ENCODE measurements at regions not wholly inside any gene's neighbourhood (a gene's known extent, or its start where the extent isn't known, plus 50 kb on each side); places are given as distances from the start of the nearest gene placed in this dataset.

DNA sequence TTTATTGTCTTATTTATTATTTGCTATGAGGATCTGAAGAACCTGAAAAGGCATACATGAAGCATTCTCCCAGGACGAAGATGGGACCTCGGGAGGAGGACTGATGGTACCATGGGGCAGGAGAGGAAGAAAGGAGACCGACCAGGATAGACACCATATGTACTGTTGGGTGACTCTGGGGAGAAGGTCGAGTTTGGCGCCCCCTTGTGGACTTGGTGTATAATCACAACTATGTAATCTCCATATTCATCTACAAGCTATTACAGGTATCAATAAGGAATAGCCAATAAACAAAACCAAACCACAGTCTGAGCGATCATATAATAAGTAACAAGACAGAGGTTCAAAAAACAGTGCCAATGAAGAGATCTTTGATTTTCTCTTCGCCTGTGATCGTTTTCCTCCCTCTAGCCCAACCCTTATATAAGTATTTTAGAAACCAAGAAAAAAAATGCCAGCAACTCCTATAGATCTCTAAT lies 139.1 kb downstream of the SPTSSA start:
- Mint-ChIP-seq H3K4me1 (ENCODE audit: low read depth) (no peaks in the 10 kb centered on the region), H3K27me3 (ENCODE audit: low read depth) (peaks cover 3% of the 10 kb centered on the region), H3K4me3 (no peak overlapping the region), H3K27ac (no peak overlapping the region), H3K9me3 (no peaks in the 10 kb centered on the region), H3K36me3 (ENCODE audit: low read depth) (no peaks in the 10 kb centered on the region)
- CTCF ChIA-PET, result interaction anchor here (0.5 to 4.0 kb wide), 29 partner anchors 10 to 1733 kb away, joined by 3 to 31 read pairs (median 3); no protein-coding TSS in a partner anchor
- peak; percentile 84 for DNase-seq
- intact Hi-C loops (cut with micrococcal nuclease), result loop anchor here (1.0 to 10.0 kb wide), 5 partner anchors 96 to 1746 kb away; no protein-coding TSS in a partner anchor

DNA sequence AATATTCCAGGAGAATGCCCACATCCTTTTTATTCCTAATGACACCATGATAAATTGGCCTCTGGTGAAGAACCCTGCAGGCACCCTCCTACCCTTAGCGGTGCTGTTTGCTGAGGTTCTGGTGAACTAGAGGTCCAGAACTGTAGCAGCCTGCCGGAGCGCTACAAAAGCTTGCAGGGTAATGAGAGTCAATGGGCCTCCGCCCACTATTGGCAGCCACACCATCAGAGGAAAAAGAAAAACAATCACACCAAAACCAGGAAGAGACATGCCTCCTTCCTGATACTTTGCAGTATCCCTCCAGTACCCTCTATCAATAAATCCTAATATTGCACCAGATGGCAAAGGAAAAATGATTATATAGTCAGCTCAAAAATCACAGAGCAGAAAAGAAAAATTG lies 142.9 kb downstream of the SPTSSA start:
- Mint-ChIP-seq H3K4me1 (ENCODE audit: low read depth) (no peaks in the 10 kb centered on the region), H3K36me3 (ENCODE audit: low read depth) (no peaks in the 10 kb centered on the region), H3K27ac (no peak overlapping the region), H3K27me3 (ENCODE audit: low read depth) (peaks cover 5% of the 10 kb centered on the region), H3K4me3 (no peak overlapping the region), H3K9me3 (no peaks in the 10 kb centered on the region)
- intact Hi-C loops (cut with micrococcal nuclease), result no loop called here
- CTCF ChIA-PET, result interaction anchor here (0.6 to 2.1 kb wide), 3 partner anchors 13 to 1743 kb away, joined by 3 to 7 read pairs (median 5); no protein-coding TSS in a partner anchor
- DNase-seq, result no peak

GRCh38 chr14:34318014-34318413 lies 144.0 kb downstream of the SPTSSA start:
- intact Hi-C loops (cut with micrococcal nuclease), result no loop called here
- Mint-ChIP-seq H3K4me3 (no peak overlapping the region), H3K4me1 (ENCODE audit: low read depth) (no peaks in the 10 kb centered on the region), H3K27me3 (ENCODE audit: low read depth) (peaks cover 6% of the 10 kb centered on the region), H3K9me3 (no peaks in the 10 kb centered on the region), H3K36me3 (ENCODE audit: low read depth) (no peaks in the 10 kb centered on the region), H3K27ac (no peak overlapping the region)
- CTCF ChIA-PET, result interaction anchor here (2.1 kb wide), 1 partner anchor 14 kb away, joined by 7 read pairs; no protein-coding TSS in a partner anchor
- DNase-seq, result no peak

DNA sequence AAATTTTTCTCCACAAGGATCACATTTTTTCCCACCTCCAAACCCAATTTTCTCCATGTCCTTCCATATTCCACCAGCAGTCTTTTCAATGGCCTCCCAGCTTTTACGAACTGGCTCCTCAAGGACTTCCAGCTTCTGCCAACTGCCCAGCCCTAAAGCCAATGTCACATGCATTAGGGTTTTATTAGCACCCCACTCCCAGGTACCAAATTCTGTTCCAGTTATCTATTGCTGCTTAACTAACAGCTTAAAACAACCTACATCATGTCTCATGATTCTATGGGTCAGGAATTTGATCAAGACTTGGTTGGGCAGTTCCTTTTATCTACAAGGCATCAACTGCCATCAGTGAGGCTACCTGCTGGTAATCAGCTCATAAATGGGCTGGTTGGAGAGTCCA lies 151.3 kb downstream of the SPTSSA start:
- CTCF ChIA-PET, result interaction anchor here (0.7 to 1.4 kb wide), 3 partner anchors 10 to 17 kb away, joined by 3 to 5 read pairs (median 3); no protein-coding TSS in a partner anchor
- H3K27ac Mint-ChIP-seq, result no peak overlapping the region
- H3K4me1 Mint-ChIP-seq (ENCODE audit: low read depth), result no peaks in the 10 kb centered on the region
- no peaks in the 10 kb centered on the region for H3K9me3 Mint-ChIP-seq
- peaks cover 13% of the 10 kb centered on the region for H3K27me3 Mint-ChIP-seq (ENCODE audit: low read depth)
- no peak for DNase-seq
- no peak overlapping the region for H3K4me3 Mint-ChIP-seq
- intact Hi-C loops (cut with micrococcal nuclease), result no loop called here
- no peaks in the 10 kb centered on the region for H3K36me3 Mint-ChIP-seq (ENCODE audit: low read depth)

DNA sequence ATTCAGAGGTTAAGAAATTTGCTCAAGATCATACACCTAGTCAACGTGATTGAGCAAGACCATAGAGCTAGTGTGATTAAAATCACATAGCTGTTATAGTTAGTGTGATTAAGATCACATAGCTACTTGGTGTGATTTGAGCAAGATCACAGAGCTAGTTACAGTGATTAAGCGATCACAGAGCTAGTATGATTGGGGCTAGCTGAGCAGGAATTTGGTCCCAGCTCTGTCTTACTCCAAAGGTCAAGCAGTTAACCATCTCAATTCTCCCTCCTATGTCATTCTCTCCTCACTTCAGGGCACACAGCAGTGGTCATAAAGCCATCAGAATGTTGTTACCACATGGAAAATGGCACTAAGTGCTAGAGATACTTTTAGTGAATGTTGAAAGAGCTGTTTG lies 158.2 kb downstream of the SPTSSA start:
- Mint-ChIP-seq H3K4me1 (ENCODE audit: low read depth) (no peaks in the 10 kb centered on the region), H3K4me3 (no peak overlapping the region), H3K9me3 (no peaks in the 10 kb centered on the region), H3K27ac (no peak overlapping the region), H3K27me3 (ENCODE audit: low read depth) (no peaks in the 10 kb centered on the region), H3K36me3 (ENCODE audit: low read depth) (no peaks in the 10 kb centered on the region)
- intact Hi-C loops (cut with micrococcal nuclease), result loop anchor here (5.0 kb wide), 1 partner anchor 77 kb away; no protein-coding TSS in a partner anchor
- no peak for DNase-seq
- CTCF ChIA-PET, result interaction anchor here (0.5 to 4.0 kb wide), 4 partner anchors 10 to 287 kb away, joined by 3 to 31 read pairs (median 4); no protein-coding TSS in a partner anchor

DNA sequence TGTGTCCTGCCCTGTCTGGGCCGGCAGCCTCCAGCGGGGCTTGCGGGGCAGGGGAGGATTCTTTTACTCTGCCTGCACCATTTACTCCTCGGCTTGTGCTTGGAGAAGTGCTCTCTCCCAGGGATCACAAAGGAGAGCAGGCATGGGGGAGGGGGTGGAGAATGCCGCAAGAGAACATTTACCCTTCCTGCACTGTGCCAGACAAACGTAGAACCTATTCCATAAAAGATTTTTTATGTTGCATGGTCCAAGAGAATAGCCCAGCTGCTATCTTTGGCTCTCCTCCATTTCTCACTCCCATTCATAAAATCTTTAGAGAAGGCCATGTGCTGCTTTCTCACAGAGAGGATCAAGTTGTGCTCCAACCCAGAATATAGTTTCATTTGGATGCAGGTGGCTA lies 159.4 kb downstream of the SPTSSA start:
- H3K27me3 Mint-ChIP-seq (ENCODE audit: low read depth), result no peaks in the 10 kb centered on the region
- H3K4me1 Mint-ChIP-seq (ENCODE audit: low read depth), result no peaks in the 10 kb centered on the region
- no peaks in the 10 kb centered on the region for H3K9me3 Mint-ChIP-seq
- intact Hi-C loops (cut with micrococcal nuclease), result loop anchor here (5.0 kb wide), 1 partner anchor 75 kb away; no protein-coding TSS in a partner anchor
- H3K4me3 Mint-ChIP-seq, result no peak overlapping the region
- DNase-seq, result no peak
- no peaks in the 10 kb centered on the region for H3K36me3 Mint-ChIP-seq (ENCODE audit: low read depth)
- CTCF ChIA-PET, result interaction anchor here (0.7 to 4.0 kb wide), 4 partner anchors 21 to 999 kb away, joined by 3 to 31 read pairs (median 4); no protein-coding TSS in a partner anchor
- H3K27ac Mint-ChIP-seq, result no peak overlapping the region

DNA sequence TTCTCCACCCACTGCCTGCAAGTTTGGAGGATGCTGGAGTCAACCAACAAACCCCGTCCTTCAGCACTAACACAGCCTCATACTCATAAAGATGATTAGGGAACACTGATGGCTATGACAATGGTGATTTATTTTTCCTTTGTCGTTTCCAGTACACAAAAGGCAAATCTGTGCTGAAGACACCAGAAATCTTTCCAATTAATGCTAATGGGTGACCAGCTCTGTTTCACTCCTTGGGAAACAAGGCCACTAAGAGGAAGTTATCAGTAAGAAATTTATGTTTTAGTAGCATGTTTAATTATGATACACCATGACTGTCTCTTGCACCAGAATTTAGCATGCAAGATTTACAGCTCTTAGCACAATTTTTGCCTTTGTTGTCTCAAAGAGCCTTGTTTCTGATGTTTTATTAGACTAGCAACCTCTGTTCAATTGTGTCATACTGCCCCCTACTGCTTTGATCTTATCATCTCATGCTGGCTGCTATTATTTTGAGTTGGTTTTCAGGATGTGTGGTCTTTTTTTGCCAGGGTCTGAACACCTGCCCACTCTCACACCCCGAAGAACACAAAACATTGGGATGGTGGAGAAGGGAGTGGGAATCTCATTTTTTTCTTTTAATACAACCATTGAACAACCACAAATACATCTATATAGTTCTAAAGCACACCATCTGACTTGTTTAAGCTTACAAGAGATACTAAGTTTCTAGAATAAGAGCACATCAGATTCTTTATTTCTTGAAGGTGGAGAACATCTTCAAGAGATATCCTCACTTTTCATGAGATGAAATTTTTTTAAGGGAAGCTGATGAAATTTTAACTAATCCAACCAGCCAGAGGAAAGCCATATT lies 160.9 kb downstream of the SPTSSA start:
- CTCF ChIA-PET, result interaction anchor here (0.6 to 4.0 kb wide), 11 partner anchors 10 to 463 kb away, joined by 3 to 31 read pairs (median 3); no protein-coding TSS in a partner anchor
- intact Hi-C loops (cut with micrococcal nuclease), result loop anchor here (1.0 to 5.0 kb wide), 4 partner anchors 74 to 1725 kb away; no protein-coding TSS in a partner anchor
- Mint-ChIP-seq H3K4me3 (no peak overlapping the region), H3K9me3 (no peaks in the 10 kb centered on the region), H3K27ac (no peak overlapping the region), H3K27me3 (ENCODE audit: low read depth) (no peaks in the 10 kb centered on the region), H3K4me1 (ENCODE audit: low read depth) (no peaks in the 10 kb centered on the region), H3K36me3 (ENCODE audit: low read depth) (no peaks in the 10 kb centered on the region)
- peak; percentile 13 for DNase-seq

DNA sequence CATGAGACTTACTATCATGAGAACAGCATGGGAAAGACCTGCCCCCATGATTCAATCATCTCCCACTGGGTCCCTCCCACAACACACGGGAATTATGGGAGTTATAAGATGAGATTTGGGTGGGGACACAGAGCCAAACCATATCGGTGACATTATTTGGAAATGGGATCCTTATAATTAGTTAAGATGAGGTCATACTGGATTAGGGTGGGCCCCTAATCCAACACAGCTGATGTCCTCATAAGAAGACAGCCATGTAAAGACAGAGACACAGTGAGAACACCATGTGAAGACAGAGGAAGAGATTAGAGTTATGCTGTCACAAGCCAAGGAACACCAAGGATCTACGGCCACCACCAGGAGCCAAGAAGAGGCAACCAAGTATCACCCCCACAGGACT lies 161.7 kb downstream of the SPTSSA start:
- intact Hi-C loops (cut with micrococcal nuclease), result loop anchor here (2.0 to 5.0 kb wide), 3 partner anchors 73 to 508 kb away; no protein-coding TSS in a partner anchor
- H3K27me3 Mint-ChIP-seq (ENCODE audit: low read depth), result no peaks in the 10 kb centered on the region
- no peak for DNase-seq
- H3K36me3 Mint-ChIP-seq (ENCODE audit: low read depth), result no peaks in the 10 kb centered on the region
- H3K27ac Mint-ChIP-seq, result no peak overlapping the region
- no peaks in the 10 kb centered on the region for H3K4me1 Mint-ChIP-seq (ENCODE audit: low read depth)
- CTCF ChIA-PET, result interaction anchor here (0.6 to 4.0 kb wide), 7 partner anchors 11 to 1800 kb away, joined by 3 to 31 read pairs (median 3); no protein-coding TSS in a partner anchor
- no peaks in the 10 kb centered on the region for H3K9me3 Mint-ChIP-seq
- H3K4me3 Mint-ChIP-seq, result no peak overlapping the region

GRCh38 chr14:34299360-34299759 lies 162.7 kb downstream of the SPTSSA start:
- H3K4me1 Mint-ChIP-seq (ENCODE audit: low read depth), result no peaks in the 10 kb centered on the region
- H3K27ac Mint-ChIP-seq, result no peak overlapping the region
- intact Hi-C loops (cut with micrococcal nuclease), result no loop called here
- CTCF ChIA-PET, result interaction anchor here (0.7 to 1.2 kb wide), 2 partner anchors 10 to 507 kb away, joined by 3 to 9 read pairs; no protein-coding TSS in a partner anchor
- no peaks in the 10 kb centered on the region for H3K36me3 Mint-ChIP-seq (ENCODE audit: low read depth)
- H3K9me3 Mint-ChIP-seq, result no peaks in the 10 kb centered on the region
- no peak overlapping the region for H3K4me3 Mint-ChIP-seq
- no peak for DNase-seq
- no peaks in the 10 kb centered on the region for H3K27me3 Mint-ChIP-seq (ENCODE audit: low read depth)

DNA sequence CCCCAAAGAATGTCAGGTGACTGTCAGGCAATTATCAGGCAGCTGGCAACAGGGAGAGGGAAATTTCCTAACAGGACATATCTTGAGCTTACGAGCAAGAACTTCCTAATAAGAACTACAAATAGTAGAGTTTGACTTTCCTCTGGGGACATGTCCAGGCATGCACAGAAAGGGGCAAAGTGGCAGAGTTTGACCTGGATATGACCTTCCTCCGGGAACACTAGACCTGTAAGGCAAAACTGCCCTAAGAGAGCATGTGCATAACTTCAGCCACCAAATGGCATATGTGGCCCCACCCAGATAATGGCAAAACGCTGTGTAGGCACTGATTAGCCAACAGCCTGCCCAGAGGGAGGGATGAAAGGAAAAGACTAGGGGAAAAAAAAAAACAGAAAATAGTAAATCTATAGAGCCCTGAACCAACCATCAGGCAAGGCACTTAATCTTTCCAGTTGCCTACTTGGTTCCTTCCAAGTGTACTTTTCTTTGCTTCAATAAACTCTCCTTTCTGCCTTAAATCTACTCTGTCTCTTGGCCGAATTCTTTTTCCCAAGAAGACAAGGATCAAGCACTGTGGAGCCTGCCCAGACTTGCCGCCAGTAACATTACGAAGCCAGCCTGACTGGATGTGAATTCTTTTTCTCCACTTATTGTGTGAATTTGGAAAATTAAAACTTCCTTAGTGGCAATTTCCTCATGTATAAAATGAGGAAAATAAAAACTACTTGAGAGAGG lies 164.1 kb downstream of the SPTSSA start:
- no peaks in the 10 kb centered on the region for H3K36me3 Mint-ChIP-seq (ENCODE audit: low read depth)
- CTCF ChIA-PET, result no interaction called here
- no peak for DNase-seq
- no peaks in the 10 kb centered on the region for H3K9me3 Mint-ChIP-seq
- H3K27me3 Mint-ChIP-seq (ENCODE audit: low read depth), result peaks cover 3% of the 10 kb centered on the region
- no peak overlapping the region for H3K4me3 Mint-ChIP-seq
- intact Hi-C loops (cut with micrococcal nuclease), result no loop called here
- H3K4me1 Mint-ChIP-seq (ENCODE audit: low read depth), result no peaks in the 10 kb centered on the region
- H3K27ac Mint-ChIP-seq, result no peak overlapping the region

- intact Hi-C loops (cut with micrococcal nuclease), result no loop called here
- Mint-ChIP-seq H3K4me3 (no peak overlapping the region), H3K27me3 (ENCODE audit: low read depth) (no peaks in the 10 kb centered on the region), H3K9me3 (no peaks in the 10 kb centered on the region), H3K4me1 (ENCODE audit: low read depth) (no peaks in the 10 kb centered on the region), H3K27ac (no peak overlapping the region), H3K36me3 (ENCODE audit: low read depth) (no peaks in the 10 kb centered on the region)
- no peak for DNase-seq
- CTCF ChIA-PET, result no interaction called here
Observed at GRCh38 chr14:34283590-34283989, 178.4 kb downstream of the SPTSSA start.

DNA sequence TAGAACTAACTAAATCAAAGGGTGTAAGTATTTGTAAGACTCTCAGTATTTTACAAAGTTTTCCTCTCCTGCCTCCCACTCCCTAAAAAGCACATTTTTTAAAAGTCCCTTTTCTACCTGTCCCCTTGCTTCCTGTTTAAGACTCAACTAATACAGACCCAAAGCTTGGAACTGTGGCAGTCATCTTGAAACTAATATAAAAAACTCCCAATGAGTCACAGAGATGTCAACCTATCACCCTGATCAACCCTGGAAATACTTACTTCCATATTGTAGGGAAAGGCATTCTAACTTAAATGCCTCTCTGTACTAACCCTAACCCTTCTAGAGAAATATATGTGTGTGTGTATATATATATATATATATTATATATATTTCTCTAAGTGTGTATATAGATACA lies 184.8 kb downstream of the SPTSSA start:
- CTCF ChIA-PET, result no interaction called here
- intact Hi-C loops (cut with micrococcal nuclease), result no loop called here
- Mint-ChIP-seq H3K36me3 (ENCODE audit: low read depth) (no peaks in the 10 kb centered on the region), H3K9me3 (peaks cover 1% of the 10 kb centered on the region), H3K4me3 (no peak overlapping the region), H3K27ac (no peak overlapping the region), H3K4me1 (ENCODE audit: low read depth) (peaks cover 2% of the 10 kb centered on the region), H3K27me3 (ENCODE audit: low read depth) (no peaks in the 10 kb centered on the region)
- DNase-seq, result no peak
